ENCODE measurements at regions not wholly inside any gene's neighbourhood (a gene's known extent, or its start where the extent isn't known, plus 50 kb on each side); places are given as distances from the start of the nearest gene placed in this dataset.
"Not testable (repeated sequence)": the region's sequence is repeated elsewhere in the genome, so short reads cannot be mapped to it uniquely, and the experiment has no call there.

DNA sequence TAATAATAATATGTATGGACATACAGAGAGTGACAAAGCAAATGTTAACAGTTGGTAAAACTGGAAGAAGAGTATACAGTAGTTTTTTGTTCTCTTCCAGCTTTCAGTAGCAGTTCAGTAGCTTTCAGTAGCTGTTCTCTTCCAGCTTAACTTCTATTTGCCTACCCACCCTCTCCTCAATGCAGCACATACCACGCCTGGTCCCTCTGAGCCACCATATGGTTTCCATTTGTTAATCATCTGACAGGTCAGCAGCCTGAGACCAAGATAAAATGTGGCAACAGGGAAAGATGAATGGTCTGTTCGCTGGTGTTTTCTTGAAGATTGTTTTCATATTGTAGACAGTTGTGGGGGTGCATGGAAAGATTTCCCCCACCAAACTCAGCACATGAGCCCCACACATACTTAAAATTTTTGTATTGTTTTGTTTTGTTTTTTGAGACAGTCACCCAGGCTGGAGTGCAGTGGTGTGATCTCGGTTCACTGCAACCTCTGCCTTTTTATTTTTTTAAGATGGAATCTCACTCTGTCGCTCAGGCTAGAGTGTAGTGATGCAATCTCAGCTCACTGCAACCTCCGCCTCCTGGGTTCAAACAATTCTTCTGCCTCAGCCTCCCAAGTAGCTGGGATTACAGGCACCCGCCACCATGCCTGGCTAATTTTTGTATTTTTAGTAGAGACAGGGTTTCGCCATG, 56.8 kb downstream of the ATP6V0E2 start:
- H3K9me3 ChIP-seq (ENCODE audit: control insufficient read depth in 2 of 2, insufficient read depth in 1 of 2, low read depth in 1 of 2, low read length in 1 of 2); H3K27me3 ChIP-seq (ENCODE audit: control insufficient read depth in 3 of 3, insufficient read depth in 3 of 3, low read length in 3 of 3); H3K4me1 ChIP-seq (ENCODE audit: control insufficient read depth in 3 of 3, insufficient read depth in 2 of 3, low read depth in 1 of 3, low read length in 2 of 3); H3K36me3 ChIP-seq (ENCODE audit: control insufficient read depth in 3 of 3, insufficient read depth in 2 of 3, low read depth in 1 of 3, low read length in 3 of 3); H3K27ac ChIP-seq (ENCODE audit: low read depth in 1 of 3, low read length in 2 of 3); FAIRE-seq; H3K4me3 ChIP-seq (ENCODE audit: low read depth in 1 of 3, low read length in 3 of 3): not testable (repeated sequence)
- DNase-seq, result peak; percentile 2 to 4
- 62 to 76% (median 73%) methylated on average over 4 to 6 of the region's 7 CpGs for WGBS, 3 donors

DNA sequence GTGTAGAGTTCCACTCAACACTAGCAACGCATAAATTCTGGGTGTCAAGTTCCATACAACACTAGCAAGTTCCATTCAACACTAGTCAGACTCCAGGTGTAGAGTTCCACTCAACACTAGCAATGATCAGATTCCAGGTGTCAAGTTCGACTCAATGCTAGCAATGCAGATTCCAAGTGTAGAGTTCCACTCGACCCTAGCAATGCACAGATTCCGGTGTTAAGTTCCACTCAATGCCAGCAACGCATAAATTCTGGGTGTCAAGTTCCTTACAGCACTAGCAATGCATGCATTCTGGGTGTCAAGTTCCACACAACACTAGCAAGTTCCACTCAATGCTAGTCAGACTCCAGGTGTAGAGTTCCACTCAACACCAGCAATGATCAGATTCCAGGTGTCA, 60.0 kb downstream of the ATP6V0E2 start:
- not testable (repeated sequence) for DNase-seq; H3K27me3 ChIP-seq (ENCODE audit: control insufficient read depth in 3 of 3, insufficient read depth in 3 of 3, low read length in 3 of 3); H3K4me1 ChIP-seq (ENCODE audit: control insufficient read depth in 3 of 3, insufficient read depth in 2 of 3, low read depth in 1 of 3, low read length in 2 of 3); H3K36me3 ChIP-seq (ENCODE audit: control insufficient read depth in 3 of 3, insufficient read depth in 2 of 3, low read depth in 1 of 3, low read length in 3 of 3); H3K4me3 ChIP-seq (ENCODE audit: low read depth in 1 of 3, low read length in 3 of 3); H3K27ac ChIP-seq (ENCODE audit: low read depth in 1 of 3, low read length in 2 of 3); H3K9me3 ChIP-seq (ENCODE audit: control insufficient read depth in 2 of 2, insufficient read depth in 1 of 2, low read depth in 1 of 2, low read length in 1 of 2); FAIRE-seq
- 90 to 97% (median 92%) methylated on average over 4 to 5 of the region's 5 CpGs for WGBS, 3 donors

DNA sequence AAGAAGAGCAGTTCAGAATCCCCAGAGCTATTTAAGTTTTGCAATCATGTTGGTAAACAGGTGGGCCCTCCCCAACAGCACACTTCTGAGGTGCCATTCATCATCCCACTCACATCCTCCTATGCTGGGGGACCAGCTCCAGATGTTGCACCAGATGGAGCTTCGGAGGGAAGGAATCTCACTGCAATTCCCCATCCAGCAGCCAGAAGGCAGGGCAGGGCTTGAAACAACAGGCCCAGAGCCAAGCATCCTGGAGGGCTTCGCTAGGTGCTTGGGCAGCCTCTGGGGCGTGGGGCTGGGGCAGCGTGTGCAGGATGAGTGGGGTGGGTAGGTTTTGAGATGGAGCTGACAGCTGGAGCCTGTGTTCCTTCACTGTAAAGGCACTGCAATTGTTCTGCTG, 73.6 kb downstream of the ATP6V0E2 start:
- not testable (repeated sequence) for H3K9me3 ChIP-seq (ENCODE audit: control insufficient read depth in 2 of 2, insufficient read depth in 1 of 2, low read depth in 1 of 2, low read length in 1 of 2); FAIRE-seq; H3K27me3 ChIP-seq (ENCODE audit: control insufficient read depth in 3 of 3, insufficient read depth in 3 of 3, low read length in 3 of 3); H3K4me1 ChIP-seq (ENCODE audit: control insufficient read depth in 3 of 3, insufficient read depth in 2 of 3, low read depth in 1 of 3, low read length in 2 of 3); DNase-seq; H3K36me3 ChIP-seq (ENCODE audit: control insufficient read depth in 3 of 3, insufficient read depth in 2 of 3, low read depth in 1 of 3, low read length in 3 of 3); H3K27ac ChIP-seq (ENCODE audit: low read depth in 1 of 3, low read length in 2 of 3); H3K4me3 ChIP-seq (ENCODE audit: low read depth in 1 of 3, low read length in 3 of 3)
- no CpG with 5 or more reads among the region's 4 CpGs for WGBS, 3 donors

DNA sequence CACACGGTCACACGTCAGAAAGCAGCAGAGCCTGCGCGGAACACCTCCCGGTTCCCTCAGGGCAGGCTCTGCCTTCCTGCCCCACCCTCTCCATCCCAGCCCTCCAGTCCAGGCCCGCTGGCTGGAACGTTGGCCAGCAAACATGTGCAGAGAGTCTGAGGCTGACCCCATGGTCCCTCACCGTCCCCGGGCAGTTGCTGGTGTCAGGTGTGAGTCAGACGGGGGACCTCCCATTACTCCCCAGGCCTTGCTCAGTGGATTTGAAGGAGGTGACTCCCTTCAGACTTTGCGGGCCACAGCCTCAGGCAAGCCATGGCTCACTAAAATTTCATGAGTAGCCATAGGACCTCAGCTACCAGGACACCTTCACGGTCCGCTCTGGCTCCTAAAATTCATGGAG, 74.7 kb downstream of the ATP6V0E2 start:
- H3K9me3 ChIP-seq (ENCODE audit: control insufficient read depth in 2 of 2, insufficient read depth in 1 of 2, low read depth in 1 of 2, low read length in 1 of 2); FAIRE-seq; DNase-seq: not testable (repeated sequence)

DNA sequence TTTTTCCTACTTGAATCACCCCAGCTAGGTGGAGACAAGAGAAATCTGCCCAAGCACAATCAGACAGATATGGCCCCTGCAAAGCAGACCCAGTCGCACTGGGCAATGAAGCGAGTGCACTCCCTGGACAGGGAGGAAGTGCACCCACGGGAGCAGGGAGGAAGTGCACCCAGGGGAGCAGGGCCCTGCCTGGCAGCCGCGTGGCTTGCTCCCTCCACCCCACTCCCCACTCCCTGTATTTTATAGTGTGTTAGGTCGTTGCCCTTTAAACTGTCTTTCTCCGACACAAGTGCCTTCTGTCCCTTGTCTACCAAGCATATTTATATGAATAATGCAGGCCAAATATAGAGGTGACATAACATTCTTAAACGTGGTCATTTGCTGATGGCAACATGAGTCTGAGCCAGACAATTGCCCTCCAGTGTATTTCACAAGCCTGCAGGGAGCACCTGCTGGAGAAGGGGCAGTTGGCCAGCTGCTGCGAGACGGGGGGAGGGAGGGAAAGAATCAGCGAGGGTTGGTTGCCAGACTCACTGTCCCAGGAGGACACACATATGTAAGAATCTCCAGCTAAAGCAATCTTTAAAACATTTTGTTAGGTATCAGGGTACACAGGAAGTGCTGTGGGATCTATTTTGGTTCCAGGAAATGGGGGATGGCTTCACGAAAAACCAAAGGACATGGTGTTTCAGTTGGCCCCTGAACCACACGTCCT, 76.3 kb downstream of the ATP6V0E2 start:
- H3K4me1 ChIP-seq (ENCODE audit: control insufficient read depth in 3 of 3, insufficient read depth in 2 of 3, low read depth in 1 of 3, low read length in 2 of 3); H3K36me3 ChIP-seq (ENCODE audit: control insufficient read depth in 3 of 3, insufficient read depth in 2 of 3, low read depth in 1 of 3, low read length in 3 of 3); H3K9me3 ChIP-seq (ENCODE audit: control insufficient read depth in 2 of 2, insufficient read depth in 1 of 2, low read depth in 1 of 2, low read length in 1 of 2); H3K27me3 ChIP-seq (ENCODE audit: control insufficient read depth in 3 of 3, insufficient read depth in 3 of 3, low read length in 3 of 3); FAIRE-seq; H3K4me3 ChIP-seq (ENCODE audit: low read depth in 1 of 3, low read length in 3 of 3); H3K27ac ChIP-seq (ENCODE audit: low read depth in 1 of 3, low read length in 2 of 3): not testable (repeated sequence)
- WGBS, 3 donors, result 46 to 66% (median 64%) methylated on average over 6 to 9 of the region's 13 CpGs
- DNase-seq, result peak in 1 of 2 donors; percentile 28

More for the DNA sequence above, 74.7 kb downstream of the ATP6V0E2 start:
- not testable (repeated sequence) for H3K27me3 ChIP-seq (ENCODE audit: control insufficient read depth in 3 of 3, insufficient read depth in 3 of 3, low read length in 3 of 3); H3K4me3 ChIP-seq (ENCODE audit: low read depth in 1 of 3, low read length in 3 of 3); H3K4me1 ChIP-seq (ENCODE audit: control insufficient read depth in 3 of 3, insufficient read depth in 2 of 3, low read depth in 1 of 3, low read length in 2 of 3); H3K27ac ChIP-seq (ENCODE audit: low read depth in 1 of 3, low read length in 2 of 3); H3K36me3 ChIP-seq (ENCODE audit: control insufficient read depth in 3 of 3, insufficient read depth in 2 of 3, low read depth in 1 of 3, low read length in 3 of 3)
- WGBS, 3 donors, result 84 to 95% (median 88%) methylated on average over 8 to 11 of the region's 13 CpGs

DNA sequence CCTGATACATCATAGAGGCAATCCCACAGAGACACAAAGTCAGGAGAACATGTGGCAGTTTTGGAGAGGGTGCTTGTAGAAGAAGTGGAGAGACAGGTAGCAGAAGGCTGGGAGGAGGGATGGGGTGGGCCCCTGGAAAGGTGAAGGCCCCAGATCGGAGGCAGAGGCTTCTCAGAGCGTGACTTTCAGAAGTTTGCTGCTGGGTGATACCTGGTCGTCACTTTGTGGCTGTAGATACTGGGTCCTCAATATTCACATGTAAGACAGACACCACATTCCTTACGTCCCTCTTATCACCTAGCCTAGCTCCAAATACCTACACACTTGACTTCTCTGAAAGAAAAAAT, 76.8 kb downstream of the ATP6V0E2 start:
- no CpG with 5 or more reads among the region's 4 CpGs for WGBS, 3 donors
- not testable (repeated sequence) for H3K27me3 ChIP-seq (ENCODE audit: control insufficient read depth in 3 of 3, insufficient read depth in 3 of 3, low read length in 3 of 3); H3K9me3 ChIP-seq (ENCODE audit: control insufficient read depth in 2 of 2, insufficient read depth in 1 of 2, low read depth in 1 of 2, low read length in 1 of 2); H3K27ac ChIP-seq (ENCODE audit: low read depth in 1 of 3, low read length in 2 of 3); FAIRE-seq; H3K4me3 ChIP-seq (ENCODE audit: low read depth in 1 of 3, low read length in 3 of 3); DNase-seq; H3K4me1 ChIP-seq (ENCODE audit: control insufficient read depth in 3 of 3, insufficient read depth in 2 of 3, low read depth in 1 of 3, low read length in 2 of 3); H3K36me3 ChIP-seq (ENCODE audit: control insufficient read depth in 3 of 3, insufficient read depth in 2 of 3, low read depth in 1 of 3, low read length in 3 of 3)

DNA sequence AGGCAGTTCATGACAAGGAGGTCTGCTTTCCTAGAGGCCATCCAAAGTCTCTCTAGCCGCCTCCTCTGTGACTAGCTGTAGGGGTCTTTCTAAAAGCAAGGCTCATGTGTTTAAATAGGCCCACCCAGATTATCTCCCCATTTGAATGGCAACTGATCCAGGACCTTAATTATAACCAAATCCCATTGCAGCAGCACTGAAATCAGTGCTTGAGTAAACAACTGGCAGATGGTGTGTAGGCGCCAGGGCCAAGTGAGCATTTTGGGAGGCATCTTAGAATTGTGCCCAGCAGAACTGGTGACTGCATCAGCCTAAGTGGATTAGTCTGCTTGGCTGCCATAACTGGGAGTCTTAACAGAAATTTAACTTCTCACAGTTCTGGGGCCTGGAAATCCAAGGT, 77.8 kb downstream of the ATP6V0E2 start:
- H3K27ac ChIP-seq (ENCODE audit: low read depth in 1 of 3, low read length in 2 of 3); FAIRE-seq; H3K4me1 ChIP-seq (ENCODE audit: control insufficient read depth in 3 of 3, insufficient read depth in 2 of 3, low read depth in 1 of 3, low read length in 2 of 3); DNase-seq; H3K36me3 ChIP-seq (ENCODE audit: control insufficient read depth in 3 of 3, insufficient read depth in 2 of 3, low read depth in 1 of 3, low read length in 3 of 3); H3K9me3 ChIP-seq (ENCODE audit: control insufficient read depth in 2 of 2, insufficient read depth in 1 of 2, low read depth in 1 of 2, low read length in 1 of 2); H3K4me3 ChIP-seq (ENCODE audit: low read depth in 1 of 3, low read length in 3 of 3); H3K27me3 ChIP-seq (ENCODE audit: control insufficient read depth in 3 of 3, insufficient read depth in 3 of 3, low read length in 3 of 3): not testable (repeated sequence)
- WGBS, 3 donors, result 93 to 100% (median 98%) methylated on average over 1 to 2 of the region's 2 CpGs

DNA sequence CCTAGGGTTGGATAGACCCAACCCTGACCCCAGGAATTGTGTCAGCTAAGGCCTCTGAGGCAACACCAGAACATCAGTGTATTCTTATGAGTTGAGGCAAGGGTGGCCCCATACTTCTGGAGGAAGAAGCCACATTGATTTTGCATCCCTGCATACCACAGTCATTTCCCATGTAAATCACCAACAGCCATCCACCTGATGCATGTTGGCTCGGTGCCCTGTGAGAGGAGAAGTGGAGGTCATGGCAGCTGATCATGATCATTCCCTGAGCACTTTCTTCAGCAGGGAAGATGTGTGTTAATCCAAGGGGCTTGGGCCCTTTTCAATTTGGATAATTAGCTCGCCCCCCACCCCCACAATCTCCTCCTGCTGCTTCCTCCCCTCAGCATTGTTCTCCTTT, 85.1 kb downstream of the ATP6V0E2 start:
- FAIRE-seq; H3K27me3 ChIP-seq (ENCODE audit: control insufficient read depth in 3 of 3, insufficient read depth in 3 of 3, low read length in 3 of 3); H3K9me3 ChIP-seq (ENCODE audit: control insufficient read depth in 2 of 2, insufficient read depth in 1 of 2, low read depth in 1 of 2, low read length in 1 of 2); H3K4me3 ChIP-seq (ENCODE audit: low read depth in 1 of 3, low read length in 3 of 3); H3K4me1 ChIP-seq (ENCODE audit: control insufficient read depth in 3 of 3, insufficient read depth in 2 of 3, low read depth in 1 of 3, low read length in 2 of 3); H3K27ac ChIP-seq (ENCODE audit: low read depth in 1 of 3, low read length in 2 of 3); DNase-seq; H3K36me3 ChIP-seq (ENCODE audit: control insufficient read depth in 3 of 3, insufficient read depth in 2 of 3, low read depth in 1 of 3, low read length in 3 of 3): not testable (repeated sequence)
- 57 to 85% (median 84%) methylated on average over 2 of the region's 2 CpGs for WGBS, 3 donors

DNA sequence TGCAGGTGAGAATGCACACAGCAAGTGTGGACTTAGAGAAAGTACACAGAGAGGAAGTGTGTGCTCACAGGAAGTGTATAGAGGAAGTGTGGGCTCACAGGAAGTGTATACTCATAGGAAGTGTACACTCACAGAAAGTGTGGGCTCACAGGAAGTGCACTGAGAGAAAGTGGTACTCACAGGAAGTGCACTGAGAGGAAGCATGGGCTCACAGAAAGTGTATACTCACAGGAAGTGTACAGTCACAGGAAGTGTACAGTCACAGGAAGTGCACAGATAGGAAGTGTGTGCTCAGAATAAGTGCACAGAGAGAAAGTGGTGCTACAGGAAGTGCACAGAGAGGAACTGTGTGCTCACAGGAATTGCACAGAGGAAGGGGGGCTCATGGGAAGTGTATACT, 87.1 kb downstream of the ATP6V0E2 start:
- not testable (repeated sequence) for H3K4me3 ChIP-seq (ENCODE audit: low read depth in 1 of 3, low read length in 3 of 3); FAIRE-seq; H3K27me3 ChIP-seq (ENCODE audit: control insufficient read depth in 3 of 3, insufficient read depth in 3 of 3, low read length in 3 of 3); H3K9me3 ChIP-seq (ENCODE audit: control insufficient read depth in 2 of 2, insufficient read depth in 1 of 2, low read depth in 1 of 2, low read length in 1 of 2); H3K4me1 ChIP-seq (ENCODE audit: control insufficient read depth in 3 of 3, insufficient read depth in 2 of 3, low read depth in 1 of 3, low read length in 2 of 3); H3K36me3 ChIP-seq (ENCODE audit: control insufficient read depth in 3 of 3, insufficient read depth in 2 of 3, low read depth in 1 of 3, low read length in 3 of 3)
- H3K27ac ChIP-seq (ENCODE audit: low read depth in 1 of 3, low read length in 2 of 3), result peak overlapping the region in 1 of 3 donors; percentile 18
- DNase-seq, result peak in 1 of 2 donors; percentile 14
